SK-N-SH treated with all-trans-retinoic acid at 6 μM for 48 hours (cell line): ENCODE measurements at regions not wholly inside any gene's neighbourhood (a gene's known extent, or its start where the extent isn't known, plus 50 kb on each side); places are given as distances from the start of the nearest gene placed in this dataset.

ENCODE experiments used
- ARNTL ChIP-seq: fragments of 450-650 bp; formaldehyde crosslinking; IDR thresholded peaks from 2 replicates; pipeline ENCODE4 v1.5.0; 2020; ENCODE audit warnings: low read depth, mild to moderate bottlenecking, moderate library complexity, borderline replicate concordance
- ESRRG ChIP-seq: fragments of 250-450 bp; sonication (Bioruptor Pico); IDR thresholded peaks from 2 replicates; pipeline ENCODE4 v1.6.1; 2021; ENCODE audit warnings: mild to moderate bottlenecking
- OSR1 ChIP-seq: fragments of 250-450 bp; sonication (Bioruptor Pico); IDR thresholded peaks from 2 replicates; pipeline ENCODE4 v1.8.0; 2022; ENCODE audit warnings: moderate library complexity, mild to moderate bottlenecking, inconsistent platforms
- PPARA ChIP-seq: fragments of 250-450 bp; sonication (Bioruptor Pico); IDR thresholded peaks from 2 replicates; pipeline ENCODE4 v1.5.0; 2020; ENCODE audit warnings: mild to moderate bottlenecking, borderline replicate concordance
- ZFP30 ChIP-seq: fragments of 450-650 bp; formaldehyde crosslinking; IDR thresholded peaks from 2 replicates; pipeline ENCODE4 v1.5.0; 2022; ENCODE audit warnings: mild to moderate bottlenecking, moderate library complexity
- ZNF8 ChIP-seq: fragments of 450-650 bp; formaldehyde crosslinking; IDR thresholded peaks from 2 replicates; pipeline ENCODE4 v1.5.0; 2020; ENCODE audit warnings: mild to moderate bottlenecking, moderate library complexity
- TF ChIP-seq, protein P1 (sequence below): fragments of 250-450 bp; sonication (Bioruptor Pico); IDR thresholded peaks from 2 replicates; pipeline ENCODE4 v1.5.0; 2020; ENCODE audit warnings: mild to moderate bottlenecking, moderate library complexity
- TF ChIP-seq, protein P2 (sequence below): fragments of 250-450 bp; sonication (Bioruptor Pico); IDR thresholded peaks from 2 replicates; pipeline ENCODE4 v1.8.0; 2020; ENCODE audit warnings: mild to moderate bottlenecking, moderate library complexity, borderline replicate concordance
- TF ChIP-seq, protein P3 (sequence below): fragments of 250-450 bp; sonication (Bioruptor Pico); IDR thresholded peaks from 2 replicates; pipeline ENCODE4 v1.5.1; 2020; ENCODE audit warnings: low read depth, mild to moderate bottlenecking, moderate library complexity

DNA sequence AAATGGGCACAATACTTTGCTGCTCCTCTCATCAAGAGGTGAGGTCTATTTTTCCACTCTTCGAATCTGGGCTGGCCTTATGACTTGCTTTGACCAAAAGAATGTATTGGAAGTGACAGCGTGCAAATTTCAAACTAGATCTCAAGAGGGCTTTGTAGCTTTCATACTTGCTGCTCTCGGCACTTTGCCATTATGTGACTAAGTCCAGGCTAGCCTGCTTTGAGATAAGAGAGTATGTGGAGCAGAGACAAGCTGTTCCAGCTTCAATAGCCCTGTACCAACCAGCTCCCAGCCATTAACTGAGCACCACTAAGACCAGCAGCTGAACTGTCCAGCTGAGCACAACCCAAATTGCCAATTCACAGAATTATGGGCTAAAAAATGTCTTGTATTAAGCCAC lies 124.6 kb downstream of the ACER2 start:
- TF ChIP-seq PPARA (no peak), OSR1 (CRISPR knock-in tag) (no peak), ZFP30 (CRISPR knock-in tag) (no peak), ZNF8 (no peak), ESRRG (CRISPR knock-in tag) (no peak), ARNTL (CRISPR knock-in tag) (no peak)
- TF ChIP-seq, protein P1, sequence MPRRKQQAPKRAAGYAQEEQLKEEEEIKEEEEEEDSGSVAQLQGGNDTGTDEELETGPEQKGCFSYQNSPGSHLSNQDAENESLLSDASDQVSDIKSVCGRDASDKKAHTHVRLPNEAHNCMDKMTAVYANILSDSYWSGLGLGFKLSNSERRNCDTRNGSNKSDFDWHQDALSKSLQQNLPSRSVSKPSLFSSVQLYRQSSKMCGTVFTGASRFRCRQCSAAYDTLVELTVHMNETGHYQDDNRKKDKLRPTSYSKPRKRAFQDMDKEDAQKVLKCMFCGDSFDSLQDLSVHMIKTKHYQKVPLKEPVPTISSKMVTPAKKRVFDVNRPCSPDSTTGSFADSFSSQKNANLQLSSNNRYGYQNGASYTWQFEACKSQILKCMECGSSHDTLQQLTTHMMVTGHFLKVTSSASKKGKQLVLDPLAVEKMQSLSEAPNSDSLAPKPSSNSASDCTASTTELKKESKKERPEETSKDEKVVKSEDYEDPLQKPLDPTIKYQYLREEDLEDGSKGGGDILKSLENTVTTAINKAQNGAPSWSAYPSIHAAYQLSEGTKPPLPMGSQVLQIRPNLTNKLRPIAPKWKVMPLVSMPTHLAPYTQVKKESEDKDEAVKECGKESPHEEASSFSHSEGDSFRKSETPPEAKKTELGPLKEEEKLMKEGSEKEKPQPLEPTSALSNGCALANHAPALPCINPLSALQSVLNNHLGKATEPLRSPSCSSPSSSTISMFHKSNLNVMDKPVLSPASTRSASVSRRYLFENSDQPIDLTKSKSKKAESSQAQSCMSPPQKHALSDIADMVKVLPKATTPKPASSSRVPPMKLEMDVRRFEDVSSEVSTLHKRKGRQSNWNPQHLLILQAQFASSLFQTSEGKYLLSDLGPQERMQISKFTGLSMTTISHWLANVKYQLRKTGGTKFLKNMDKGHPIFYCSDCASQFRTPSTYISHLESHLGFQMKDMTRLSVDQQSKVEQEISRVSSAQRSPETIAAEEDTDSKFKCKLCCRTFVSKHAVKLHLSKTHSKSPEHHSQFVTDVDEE (CRISPR knock-in tag) = no peak
- TF ChIP-seq, protein P2, sequence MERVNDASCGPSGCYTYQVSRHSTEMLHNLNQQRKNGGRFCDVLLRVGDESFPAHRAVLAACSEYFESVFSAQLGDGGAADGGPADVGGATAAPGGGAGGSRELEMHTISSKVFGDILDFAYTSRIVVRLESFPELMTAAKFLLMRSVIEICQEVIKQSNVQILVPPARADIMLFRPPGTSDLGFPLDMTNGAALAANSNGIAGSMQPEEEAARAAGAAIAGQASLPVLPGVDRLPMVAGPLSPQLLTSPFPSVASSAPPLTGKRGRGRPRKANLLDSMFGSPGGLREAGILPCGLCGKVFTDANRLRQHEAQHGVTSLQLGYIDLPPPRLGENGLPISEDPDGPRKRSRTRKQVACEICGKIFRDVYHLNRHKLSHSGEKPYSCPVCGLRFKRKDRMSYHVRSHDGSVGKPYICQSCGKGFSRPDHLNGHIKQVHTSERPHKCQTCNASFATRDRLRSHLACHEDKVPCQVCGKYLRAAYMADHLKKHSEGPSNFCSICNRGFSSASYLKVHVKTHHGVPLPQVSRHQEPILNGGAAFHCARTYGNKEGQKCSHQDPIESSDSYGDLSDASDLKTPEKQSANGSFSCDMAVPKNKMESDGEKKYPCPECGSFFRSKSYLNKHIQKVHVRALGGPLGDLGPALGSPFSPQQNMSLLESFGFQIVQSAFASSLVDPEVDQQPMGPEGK = no peak
- TF ChIP-seq, protein P3, sequence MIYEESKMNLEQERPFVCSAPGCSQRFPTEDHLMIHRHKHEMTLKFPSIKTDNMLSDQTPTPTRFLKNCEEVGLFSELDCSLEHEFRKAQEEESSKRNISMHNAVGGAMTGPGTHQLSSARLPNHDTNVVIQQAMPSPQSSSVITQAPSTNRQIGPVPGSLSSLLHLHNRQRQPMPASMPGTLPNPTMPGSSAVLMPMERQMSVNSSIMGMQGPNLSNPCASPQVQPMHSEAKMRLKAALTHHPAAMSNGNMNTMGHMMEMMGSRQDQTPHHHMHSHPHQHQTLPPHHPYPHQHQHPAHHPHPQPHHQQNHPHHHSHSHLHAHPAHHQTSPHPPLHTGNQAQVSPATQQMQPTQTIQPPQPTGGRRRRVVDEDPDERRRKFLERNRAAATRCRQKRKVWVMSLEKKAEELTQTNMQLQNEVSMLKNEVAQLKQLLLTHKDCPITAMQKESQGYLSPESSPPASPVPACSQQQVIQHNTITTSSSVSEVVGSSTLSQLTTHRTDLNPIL (CRISPR knock-in tag) = no peak
